Dermis blood vessel endothelial cell (primary cell): ENCODE measurements at regions not wholly inside any gene's neighbourhood (a gene's known extent, or its start where the extent isn't known, plus 50 kb on each side); places are given as distances from the start of the nearest gene placed in this dataset.
"Not testable (repeated sequence)": the region's sequence is repeated elsewhere in the genome, so short reads cannot be mapped to it uniquely, and the experiment has no call there.

ENCODE experiments used
- DNase-seq: peaks from one replicate; pipeline ENCODE4 v3.0.0; 2010

DNA sequence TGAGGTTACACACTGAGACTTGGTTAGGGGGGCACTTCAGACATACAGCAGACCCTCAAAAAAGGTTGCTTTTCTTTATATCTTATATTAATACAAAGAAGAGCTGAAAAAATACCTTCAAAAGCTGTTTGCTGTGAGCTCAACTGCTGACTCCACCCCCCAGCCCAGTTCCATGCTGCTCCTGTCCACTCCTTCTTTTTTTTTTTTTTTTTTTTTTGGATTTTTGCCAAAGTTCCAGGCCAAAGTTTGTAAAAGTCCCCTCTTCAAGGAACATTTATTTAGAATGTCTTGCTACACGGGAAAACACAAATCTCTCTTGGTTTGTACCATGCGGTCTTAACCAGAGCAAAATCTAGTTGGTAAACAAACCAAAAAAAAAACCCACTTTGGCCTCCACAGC, 85.3 kb upstream of the AKAP12 start:
- peak; percentile 29 for DNase-seq

DNA sequence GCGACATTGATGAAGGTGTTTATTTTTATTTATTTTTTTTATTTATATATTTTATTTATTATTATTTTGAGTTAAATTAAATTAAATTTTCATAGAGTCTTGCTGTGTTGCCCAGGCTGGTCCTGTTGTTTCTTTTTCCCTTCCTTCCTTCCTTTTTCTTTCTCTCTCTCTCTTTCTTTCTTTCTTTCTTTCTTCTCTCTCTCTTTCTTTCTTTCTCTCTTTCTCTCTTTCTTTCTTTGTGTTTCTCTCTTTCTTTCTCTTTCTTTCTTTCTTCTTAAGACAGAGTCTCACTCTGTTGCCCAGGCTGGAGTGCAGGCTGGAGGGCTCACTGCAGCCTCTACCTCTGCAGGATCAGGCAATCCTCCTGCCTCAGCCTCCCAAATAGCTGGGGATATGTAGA, 84.7 kb upstream of the AKAP12 start:
- DNase-seq, result no peak

DNA sequence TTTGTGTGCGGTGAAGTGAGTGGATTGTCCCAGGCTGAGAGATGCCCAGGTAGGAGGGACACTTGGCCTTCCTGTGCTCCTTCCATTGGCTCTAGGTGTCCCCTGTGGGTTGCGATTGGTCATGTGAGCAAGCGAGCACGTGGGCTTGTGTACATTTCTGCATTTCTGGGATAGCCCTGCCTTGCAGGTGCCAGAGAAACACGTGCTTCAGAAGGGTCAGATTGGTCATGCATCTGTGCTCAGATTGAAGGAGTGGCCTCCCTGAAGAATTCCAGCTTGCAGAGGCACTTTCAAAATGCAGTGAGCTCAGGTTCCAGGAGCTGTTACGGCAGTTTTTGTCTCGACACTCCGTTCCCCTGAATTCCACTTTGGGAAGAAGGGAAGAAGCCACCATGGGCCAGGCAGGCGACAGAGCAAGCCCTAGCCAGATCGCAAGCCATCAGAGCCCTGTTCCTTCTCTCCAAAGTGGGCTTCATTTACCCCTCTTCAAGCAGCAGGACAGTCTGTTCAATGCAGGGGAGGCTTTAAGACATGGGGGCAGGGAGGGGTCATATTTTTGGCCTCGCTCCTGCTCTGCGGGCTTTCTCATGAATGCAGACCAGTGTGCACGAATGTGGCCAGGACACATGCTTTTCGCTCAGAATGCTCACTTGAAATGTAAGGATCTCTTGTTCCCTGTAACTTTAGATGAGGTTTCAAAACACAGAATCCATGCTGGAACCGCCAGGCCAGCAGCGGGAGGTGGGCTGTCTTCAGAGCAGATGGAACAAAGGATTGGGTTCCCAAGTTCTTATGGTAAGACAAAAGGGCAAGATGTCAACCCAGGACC, 78.6 kb upstream of the AKAP12 start:
- no peak for DNase-seq

DNA sequence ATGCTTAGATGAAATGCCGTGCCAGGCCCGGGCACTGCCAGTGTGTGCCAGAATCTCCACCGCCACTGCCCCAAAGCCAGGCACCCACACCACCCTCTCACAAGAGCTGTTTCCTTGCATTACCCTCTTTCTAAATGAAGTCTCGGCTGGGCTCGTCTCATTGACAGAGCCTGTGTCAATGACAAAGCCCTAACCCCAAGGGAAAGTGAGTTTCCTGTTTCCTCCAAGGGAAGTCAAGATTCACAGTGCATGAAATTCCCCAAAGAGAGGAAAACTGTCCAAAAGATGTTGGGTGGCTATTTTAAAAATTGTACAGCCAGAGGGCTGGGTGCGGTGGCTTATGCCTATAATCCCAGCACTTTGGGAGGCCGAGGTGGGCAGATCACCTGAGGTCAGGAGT, 75.4 kb upstream of the AKAP12 start:
- no peak for DNase-seq

DNA sequence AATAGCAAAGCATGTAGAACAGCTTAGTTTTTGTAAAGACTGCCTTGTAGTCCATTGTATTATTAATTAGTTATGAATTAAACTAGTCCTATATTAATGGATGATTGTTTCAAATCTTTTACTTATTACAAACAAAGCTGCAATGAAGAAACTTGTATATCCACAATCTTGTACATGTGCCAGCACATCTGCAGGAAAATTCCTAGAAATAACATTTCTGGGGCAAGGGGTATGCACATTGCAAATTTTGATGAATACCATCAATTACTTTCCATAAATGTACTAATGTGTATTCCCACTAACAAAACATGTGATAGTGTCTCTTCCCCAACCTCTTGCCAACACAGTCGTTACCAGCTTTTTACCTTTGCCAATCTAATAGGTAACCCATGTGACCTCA, 73.6 kb upstream of the AKAP12 start:
- DNase-seq, result no peak

DNA sequence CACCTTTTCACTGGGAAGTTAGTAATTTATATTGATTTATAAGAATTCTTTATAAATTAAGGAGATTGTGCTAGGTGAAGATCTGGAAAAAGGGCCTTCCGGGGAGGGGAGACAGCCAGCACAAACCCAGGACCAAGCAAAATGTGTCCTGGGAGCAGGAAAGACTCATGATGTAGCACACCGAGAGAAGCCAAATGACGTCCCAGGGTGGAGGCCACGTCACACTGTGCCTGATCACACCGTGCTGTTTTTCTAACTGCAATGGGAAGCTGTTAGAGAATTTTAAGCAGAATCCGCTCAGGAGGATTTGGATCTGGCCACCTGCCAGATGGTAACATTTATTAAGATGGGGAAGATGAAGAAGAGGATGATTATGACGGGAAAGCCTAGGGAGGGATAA, 72.7 kb upstream of the AKAP12 start:
- DNase-seq, result no peak

DNA sequence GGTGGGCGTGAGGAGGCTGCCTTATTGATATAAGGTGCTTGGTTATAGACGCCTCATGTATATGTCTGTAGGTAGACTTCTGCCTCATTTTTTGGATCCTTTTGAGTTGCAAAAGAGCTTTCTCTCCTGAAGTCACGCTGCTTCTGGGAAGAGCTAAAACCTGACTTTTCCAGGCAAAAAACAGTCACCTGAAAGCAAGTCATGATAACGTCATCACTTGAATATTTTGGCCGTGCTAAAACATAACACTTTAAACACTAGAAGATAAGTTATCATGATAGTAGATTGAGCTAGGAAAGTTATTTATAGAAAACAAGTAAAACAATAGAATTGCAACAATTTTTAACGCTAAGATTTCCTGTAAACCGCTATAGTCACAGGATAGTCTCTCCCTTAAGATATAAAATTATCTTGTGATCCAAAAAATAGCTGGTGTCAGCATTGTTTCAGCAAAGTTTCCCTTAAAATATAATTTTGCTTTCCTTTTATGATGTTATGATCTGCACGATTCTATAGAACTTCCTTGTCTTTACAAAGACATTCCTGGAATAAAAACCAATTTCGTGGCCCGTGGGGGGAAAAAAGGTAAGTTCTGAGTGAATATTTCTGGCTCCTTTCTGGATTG, 69.0 kb upstream of the AKAP12 start:
- DNase-seq, result no peak

DNA sequence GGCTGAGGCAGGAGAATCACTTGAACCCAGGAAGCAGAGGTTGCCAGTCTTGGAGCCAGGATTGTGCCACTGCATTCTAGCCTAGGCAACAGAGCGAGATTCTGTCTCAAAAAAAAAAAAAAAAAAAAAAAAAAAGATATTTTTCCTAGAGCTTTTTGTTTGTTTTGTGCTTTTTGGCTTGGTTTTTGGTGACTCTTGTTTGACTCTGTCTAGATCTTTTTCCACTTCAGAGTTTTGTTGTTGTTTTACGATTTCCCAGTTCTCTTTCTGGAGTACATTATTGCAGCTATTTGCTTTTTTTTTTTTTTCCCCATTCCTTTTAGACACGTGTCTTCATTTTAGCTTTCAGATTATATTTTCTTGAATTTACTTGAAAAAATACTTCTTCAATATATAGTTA, 67.0 kb upstream of the AKAP12 start:
- DNase-seq, result no peak

DNA sequence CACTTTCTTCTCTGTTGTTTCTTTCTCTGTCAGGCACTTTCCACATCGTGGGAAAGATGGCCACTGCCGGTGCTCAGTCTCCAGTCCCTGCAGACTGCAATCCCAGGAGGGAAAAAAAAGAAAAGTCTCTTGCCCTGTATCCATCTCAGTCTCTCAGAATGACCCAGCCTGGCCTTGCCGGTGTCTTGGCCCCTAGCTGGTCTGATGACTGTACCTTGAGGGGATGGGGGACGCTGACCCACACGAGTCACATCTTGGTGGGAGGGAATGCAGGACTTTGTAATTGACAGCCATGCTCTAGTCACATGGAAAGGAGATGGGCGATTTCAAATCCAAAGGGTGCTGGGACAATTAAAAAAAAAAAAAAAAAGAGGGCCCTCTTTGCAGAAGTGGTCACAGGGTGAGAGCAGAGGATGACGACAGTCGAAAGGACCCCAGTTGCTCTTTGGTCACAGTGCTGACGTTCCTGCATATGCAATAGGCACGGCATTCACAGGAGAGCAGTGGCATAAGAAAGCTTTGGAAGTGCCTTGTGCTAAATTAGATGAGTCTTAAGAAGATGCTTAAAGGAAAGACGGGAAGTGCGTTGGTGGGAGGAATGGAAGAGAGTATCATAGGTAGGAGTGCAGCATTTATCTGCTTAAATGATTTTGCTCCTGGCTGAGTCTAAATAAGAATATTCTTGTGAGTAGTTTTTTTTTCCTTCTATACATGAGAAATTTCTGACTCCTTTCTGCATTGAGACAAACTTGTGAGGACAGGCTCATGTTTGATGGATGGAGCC, 63.9 kb upstream of the AKAP12 start:
- DNase-seq, result no peak

DNA sequence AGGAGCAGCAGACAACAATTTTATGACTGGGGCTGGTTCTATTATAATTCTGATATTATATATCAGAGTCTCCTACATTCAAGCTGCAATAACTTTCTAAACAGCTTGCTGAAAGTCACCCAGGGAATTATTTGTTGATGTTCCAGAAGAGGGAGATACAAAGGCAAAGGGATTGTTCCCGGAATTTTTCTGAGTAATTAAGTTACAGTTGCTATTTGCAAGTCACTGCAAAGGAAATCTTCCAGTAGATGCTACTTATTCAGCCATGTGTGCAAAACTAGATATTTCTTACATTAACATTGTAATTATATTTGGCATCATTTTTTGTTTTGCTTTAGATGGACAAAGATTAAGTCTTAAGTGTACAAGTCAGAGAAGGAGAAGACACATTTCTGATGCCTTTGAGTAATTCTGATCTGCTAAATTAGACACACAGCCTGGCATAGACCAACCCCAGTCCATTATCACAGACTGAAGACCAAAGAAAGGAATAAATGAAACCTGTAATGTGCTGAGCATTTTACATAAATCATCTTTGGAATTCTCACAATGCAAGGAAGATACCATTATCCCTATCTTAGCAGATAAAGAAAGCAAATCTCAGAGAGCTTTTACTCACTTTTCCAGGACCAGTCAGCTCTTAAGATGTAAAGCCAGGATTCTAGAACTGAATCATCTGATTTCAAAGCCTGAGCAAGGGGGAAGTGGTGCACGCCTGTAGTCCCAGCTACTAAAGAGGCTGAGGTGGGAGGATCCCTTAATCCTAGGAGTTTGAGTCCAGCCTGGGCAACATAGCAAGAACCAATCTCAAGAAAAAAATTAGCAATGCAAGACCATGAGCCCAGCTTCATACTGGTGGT, 62.6 kb upstream of the AKAP12 start:
- no peak for DNase-seq

DNA sequence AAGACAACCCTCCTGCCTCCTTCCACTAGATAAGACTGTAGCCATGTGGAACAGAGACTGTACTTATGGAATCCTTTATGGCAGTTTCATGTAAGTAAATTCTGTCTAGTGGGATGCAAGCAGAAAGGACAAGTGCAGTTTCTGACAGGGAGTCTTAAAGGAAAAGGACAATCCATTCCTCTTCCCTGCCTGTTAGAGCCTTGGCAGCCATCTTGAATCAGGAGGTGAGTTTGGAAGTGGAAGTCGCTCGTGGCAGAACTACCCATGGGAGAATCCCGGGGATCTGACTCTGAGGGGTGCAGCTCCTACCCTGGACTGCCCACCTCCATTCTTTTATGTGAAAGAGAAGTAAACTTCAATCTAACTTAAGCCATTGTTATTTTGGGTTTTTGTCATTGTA, 61.4 kb upstream of the AKAP12 start:
- DNase-seq, result no peak

DNA sequence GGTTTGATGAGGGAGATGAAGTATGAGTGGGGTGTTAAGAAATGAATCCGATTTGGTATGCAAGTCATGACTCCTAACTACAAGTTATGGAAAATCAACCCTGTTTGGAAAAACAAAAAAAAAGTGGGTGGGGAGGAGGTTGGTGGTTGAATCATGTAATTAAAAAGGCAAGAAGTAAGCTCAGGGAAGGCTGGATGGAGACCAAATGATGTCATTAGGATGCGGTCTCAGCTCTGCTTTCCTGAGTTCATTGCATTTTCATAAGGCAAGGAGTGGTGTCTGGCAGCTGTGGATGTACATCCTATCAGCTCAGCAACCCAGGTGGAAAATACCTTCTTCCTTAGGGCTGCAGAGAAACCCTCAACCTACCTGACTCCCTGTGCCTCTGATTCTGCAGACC, 60.4 kb upstream of the AKAP12 start:
- peak; percentile 26 for DNase-seq

DNA sequence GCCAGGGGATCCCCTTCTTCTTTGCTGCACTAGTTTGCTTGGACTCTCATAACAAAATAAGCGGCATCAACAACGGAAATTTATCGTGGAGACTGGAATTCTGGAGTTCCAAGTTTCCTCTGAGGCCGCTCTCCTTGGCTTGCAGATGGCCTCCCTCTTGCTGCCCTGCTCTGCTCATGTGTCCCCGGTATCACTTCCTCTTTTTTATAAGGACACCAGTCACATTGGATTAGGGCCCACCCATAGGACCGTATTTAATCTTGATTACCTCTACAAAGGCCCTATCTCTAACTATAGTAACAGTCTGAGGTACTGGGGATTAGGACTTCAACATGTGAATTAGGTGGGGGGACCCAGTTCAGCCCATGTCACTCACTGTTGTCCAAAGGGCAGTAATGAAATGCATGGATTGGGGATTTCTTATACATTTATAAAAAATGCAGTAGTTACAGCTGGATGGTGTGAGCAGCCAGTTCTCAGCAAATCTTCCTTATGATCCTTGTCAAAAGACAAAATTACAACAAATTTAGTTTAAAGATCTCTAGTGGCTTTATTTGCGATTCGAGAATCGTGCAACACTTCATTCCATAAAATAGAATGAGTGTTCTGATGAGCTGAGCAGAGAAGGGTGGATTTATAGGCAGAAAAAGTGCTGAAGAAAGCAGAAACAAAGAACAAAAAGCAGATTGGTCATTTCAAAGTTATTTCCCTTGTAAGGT, 59.3 kb upstream of the AKAP12 start:
- peak; percentile 7 for DNase-seq

DNA sequence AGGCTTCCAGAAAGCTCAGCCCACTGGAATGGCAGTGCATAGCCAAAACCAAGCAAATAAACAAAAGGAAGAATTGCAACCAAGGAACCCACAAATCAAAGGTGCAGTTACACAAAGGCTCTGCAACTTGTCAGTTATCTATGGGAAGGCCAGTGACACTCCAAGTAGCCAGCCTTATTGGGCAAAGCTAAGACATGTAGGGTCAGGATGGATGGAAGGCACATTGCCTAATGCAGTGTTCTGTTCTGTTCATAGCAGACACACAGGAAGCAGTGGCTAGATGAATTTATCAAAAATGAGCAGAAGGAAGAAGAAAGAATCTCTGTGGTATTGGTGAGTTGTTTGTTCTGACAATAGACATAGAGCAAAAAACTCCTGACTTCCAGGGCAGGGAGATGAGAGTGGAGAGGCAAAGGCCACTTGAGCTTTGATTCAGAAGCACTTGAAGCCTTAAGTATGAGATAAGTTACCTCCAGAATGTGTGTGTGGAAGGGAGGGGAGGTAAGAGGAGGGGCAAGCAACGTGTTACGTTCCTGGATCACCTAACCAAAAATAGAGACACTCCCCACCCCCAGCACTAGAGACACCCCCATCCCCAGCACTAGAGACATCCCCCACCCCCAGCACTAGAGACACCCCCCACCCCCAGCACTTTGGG, 57.9 kb upstream of the AKAP12 start:
- DNase-seq, result no peak

DNA sequence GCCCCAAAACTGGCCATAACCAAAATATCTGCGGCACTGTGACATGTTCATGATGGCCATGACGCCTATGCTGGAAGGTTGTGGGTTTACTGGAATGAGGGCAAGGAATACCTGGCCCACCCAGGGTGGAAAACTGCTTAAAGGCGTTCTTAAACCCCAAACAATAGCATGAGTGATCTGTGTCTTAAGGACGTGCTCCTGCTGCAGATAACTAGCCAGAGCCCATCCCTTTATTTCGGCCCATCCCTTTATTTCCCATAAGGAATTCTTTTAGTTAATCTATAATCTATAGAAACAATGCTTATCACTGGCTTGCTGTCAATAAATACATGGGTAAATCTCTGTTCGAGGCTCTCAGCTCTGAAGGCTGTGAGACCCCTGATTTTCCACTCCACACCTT, 56.8 kb upstream of the AKAP12 start:
- DNase-seq, result not testable (repeated sequence)

DNA sequence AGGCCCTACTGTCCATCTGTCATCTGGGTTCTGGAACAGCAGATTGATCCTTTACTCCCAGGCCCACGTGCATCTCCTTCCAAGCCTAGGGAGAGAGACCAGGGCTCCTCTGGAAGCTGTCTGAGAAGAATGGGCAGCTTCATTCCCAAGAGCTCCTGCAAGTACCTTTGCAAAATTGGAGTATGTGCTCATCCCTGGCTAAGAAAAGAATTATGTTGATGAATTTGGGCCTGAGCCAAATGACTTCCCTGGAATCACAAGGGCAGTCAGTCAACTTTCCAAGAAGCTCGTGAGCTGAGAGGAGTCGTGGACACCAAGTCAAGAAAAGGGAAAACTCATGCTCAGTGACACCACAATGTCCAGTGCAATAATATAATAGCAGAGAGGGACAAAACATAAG, 54.6 kb upstream of the AKAP12 start:
- no peak for DNase-seq

DNA sequence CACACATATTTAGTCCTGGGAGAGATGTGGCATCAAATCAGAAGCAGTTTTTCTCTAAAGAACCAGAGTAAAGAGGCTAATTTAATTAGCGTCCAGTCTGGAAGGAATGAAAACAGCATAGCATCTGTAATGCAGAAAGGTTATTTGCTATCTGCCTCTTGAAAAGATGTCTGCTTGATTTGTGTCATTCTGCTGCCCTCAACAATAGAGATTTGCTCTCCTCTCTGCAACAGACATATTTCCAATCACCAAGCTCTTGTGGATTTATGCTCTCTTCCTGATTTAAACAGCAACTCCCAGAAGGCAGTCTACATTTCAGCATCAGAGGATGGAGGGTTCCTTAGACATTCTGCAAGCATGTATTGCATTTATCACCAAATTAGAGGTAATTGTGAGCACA, 53.5 kb upstream of the AKAP12 start:
- DNase-seq, result no peak

DNA sequence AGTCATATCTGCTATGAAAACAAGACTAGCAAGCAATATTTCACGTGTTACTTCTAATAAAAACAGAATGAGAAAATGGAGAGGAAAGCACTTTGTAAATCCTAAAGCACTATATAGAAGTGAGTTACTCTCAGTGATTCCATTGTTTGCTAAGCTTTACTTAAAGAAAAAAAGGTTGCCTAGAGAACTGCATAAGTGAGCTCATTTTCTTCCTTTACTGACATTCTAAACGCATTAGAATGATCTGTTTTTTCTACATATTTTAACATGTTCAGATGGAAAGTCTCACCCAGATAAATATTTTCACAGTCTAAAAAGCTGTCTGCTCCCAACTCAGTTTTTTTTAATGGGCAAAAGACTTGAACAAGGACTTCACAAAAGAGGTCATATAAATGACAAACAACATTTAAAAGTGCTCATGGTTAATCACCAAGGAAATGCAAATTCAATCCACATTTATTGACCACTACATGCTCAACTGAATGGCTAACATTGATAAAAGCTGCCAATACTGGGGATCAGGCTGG, 52.9 kb upstream of the AKAP12 start:
- DNase-seq, result no peak
